GM12892 (cell line): ENCODE measurements at regions not wholly inside any gene's neighbourhood (a gene's known extent, or its start where the extent isn't known, plus 50 kb on each side); places are given as distances from the start of the nearest gene placed in this dataset.

Experiments used
- POLR2A ChIP-seq: IDR thresholded peaks from 2 replicates; pipeline ENCODE4 v1.6.1; 2011; ENCODE audit warnings: low read depth, low read length, control low read depth
- POLR2AphosphoS5 ChIP-seq: IDR thresholded peaks from 2 replicates; pipeline ENCODE4 v1.6.1; 2011; ENCODE audit warnings: low read depth, low read length, control low read depth
- TAF1 ChIP-seq: IDR thresholded peaks from 2 replicates; pipeline ENCODE4 v1.6.1; 2011; ENCODE audit warnings: low read depth, mild to moderate bottlenecking, control low read depth, low read length, borderline replicate concordance

GRCh38 chr6:1208876-1209275 lies 103.0 kb upstream of the FOXQ1 start:
- TF ChIP-seq POLR2A (no peak), TAF1 (no peak), POLR2AphosphoS5 (no peak)
